ENCODE measurements at regions not wholly inside any gene's neighbourhood (a gene's known extent, or its start where the extent isn't known, plus 50 kb on each side); places are given as distances from the start of the nearest gene placed in this dataset.

GRCh38 chr6:99031957-99032356 lies 84.2 kb upstream of the FBXL4 start:
- no peaks in the 10 kb centered on the region for H3K9me1 ChIP-seq (ENCODE audit: control insufficient read depth, insufficient read depth, low read length)
- ATAC-seq (no peak), FAIRE-seq (no peak), DNase-seq (ENCODE audit: extremely low read depth in 1 of 4, low spot score in 3 of 4) (no peak)
- BruUV-seq (replicated peaks) = no TSS peak
- H3K27ac ChIP-seq (ENCODE audit: extremely low read depth, low read depth, low read length) = no peak overlapping the region
- CTCF ChIA-PET (ENCODE audit: low intra/inter-chr PET ratio) = no interaction called here
- intact Hi-C loops (cut with micrococcal nuclease) (no loop called here), in situ Hi-C loops (cut with MboI) (no loop called here)
- no peaks in the 10 kb centered on the region for H4K20me1 ChIP-seq (replicated peaks; ENCODE audit: control insufficient read depth, insufficient read depth, low read length)
- TF ChIP-seq NRF1 (conservative IDR thresholded peaks at IDR 0.05 in 1 of 2, IDR thresholded peaks at IDR 0.05 in 1 of 2) (no peak), MAZ (CRISPR knock-in tag; conservative IDR thresholded peaks at IDR 0.05 in 1 of 2, IDR thresholded peaks at IDR 0.05 in 1 of 2) (no peak), SPI1 (IDR thresholded peaks at IDR 0.05; ENCODE audit: borderline replicate concordance, low read depth, low read length) (no peak), MAFF (IDR thresholded peaks at IDR 0.05; ENCODE audit: low read length) (no peak), SREBF1 (IDR thresholded peaks at IDR 0.05; ENCODE audit: borderline replicate concordance, low read depth, low read length) (no peak), ASH1L (IDR thresholded peaks at IDR 0.05; ENCODE audit: borderline replicate concordance, low read depth, partially characterized antibody) (no peak)
- no peak overlapping the region for H2AFZ ChIP-seq (ENCODE audit: low read depth, low read length)
- H3K79me2 ChIP-seq (ENCODE audit: control insufficient read depth, insufficient read depth, low read length) = no peaks in the 10 kb centered on the region
- POLR2A ChIA-PET = no interaction called here
- no peaks in the 10 kb centered on the region for H3K9me3 ChIP-seq (replicated peaks; ENCODE audit: control insufficient read depth, insufficient read depth, low read depth, low read length)
- no peaks in the 10 kb centered on the region for H3K36me3 ChIP-seq (ENCODE audit: control insufficient read depth, insufficient read depth, low read length)
- no peak overlapping the region for H3K9ac ChIP-seq (ENCODE audit: insufficient read depth in 1 of 2, low read depth in 2 of 2, low read length in 2 of 2)
- H3K4me3 ChIP-seq = no peak overlapping the region
- no peaks in the 10 kb centered on the region for H3K4me1 ChIP-seq (replicated peaks in 1 of 2; ENCODE audit: control insufficient read depth in 2 of 2, insufficient read depth in 2 of 2, low read length in 2 of 2)
- H3K4me2 ChIP-seq (ENCODE audit: insufficient read depth, low read length) = no peak overlapping the region
- WGBS (ENCODE audit: insufficient coverage, low coverage, missing lambda C conversion rate) = 4% methylated on average over 4 of the region's 4 CpGs
- no peaks in the 10 kb centered on the region; a peak in 2 of 5 replicates for H3K27me3 ChIP-seq (ENCODE audit: control insufficient read depth in 2 of 2, insufficient read depth in 2 of 2, low read length in 2 of 2)

- Histone ChIP-seq H3K9ac (ENCODE audit: insufficient read depth in 1 of 2, low read depth in 2 of 2, low read length in 2 of 2) (no peak overlapping the region), H3K9me3 (replicated peaks; ENCODE audit: control insufficient read depth, insufficient read depth, low read depth, low read length) (no peaks in the 10 kb centered on the region), H3K36me3 (ENCODE audit: control insufficient read depth, insufficient read depth, low read length) (no peaks in the 10 kb centered on the region), H3K9me1 (ENCODE audit: control insufficient read depth, insufficient read depth, low read length) (no peaks in the 10 kb centered on the region), H3K27me3 (ENCODE audit: control insufficient read depth in 2 of 2, insufficient read depth in 2 of 2, low read length in 2 of 2) (no peaks in the 10 kb centered on the region; a peak in 2 of 5 replicates), H3K4me3 (no peak overlapping the region), H3K4me2 (ENCODE audit: insufficient read depth, low read length) (no peak overlapping the region), H3K27ac (ENCODE audit: extremely low read depth, low read depth, low read length) (no peak overlapping the region), H3K79me2 (ENCODE audit: control insufficient read depth, insufficient read depth, low read length) (no peaks in the 10 kb centered on the region), H3K4me1 (replicated peaks in 1 of 2; ENCODE audit: control insufficient read depth in 2 of 2, insufficient read depth in 2 of 2, low read length in 2 of 2) (no peaks in the 10 kb centered on the region), H2AFZ (ENCODE audit: low read depth, low read length) (no peak overlapping the region), H4K20me1 (replicated peaks; ENCODE audit: control insufficient read depth, insufficient read depth, low read length) (no peaks in the 10 kb centered on the region)
- ATAC-seq (no peak), DNase-seq (ENCODE audit: extremely low read depth in 1 of 4, low spot score in 3 of 4) (no peak), FAIRE-seq (no peak)
- in situ Hi-C loops (cut with MboI) (no loop called here), intact Hi-C loops (cut with micrococcal nuclease) (no loop called here)
- CTCF ChIA-PET (ENCODE audit: low intra/inter-chr PET ratio) = no interaction called here
- WGBS (ENCODE audit: insufficient coverage, low coverage, missing lambda C conversion rate) = 6% methylated on average over 1 of the region's 1 CpG
- POLR2A ChIA-PET = no interaction called here
- no TSS peak for BruUV-seq (replicated peaks)
- TF ChIP-seq RFX1 (IDR thresholded peaks at IDR 0.05) (no peak), TAF9B (IDR thresholded peaks at IDR 0.05; ENCODE audit: partially characterized antibody) (no peak), SNRNP70 (optimal IDR thresholded peaks at IDR 0.05; ENCODE audit: low read depth, low read length) (no peak), NR0B1 (IDR thresholded peaks at IDR 0.05; ENCODE audit: partially characterized antibody) (no peak), GTF3C2 (IDR thresholded peaks at IDR 0.05; ENCODE audit: borderline replicate concordance, extremely low read depth, insufficient read length) (no peak), CREB3 (tag; conservative IDR thresholded peaks at IDR 0.05; ENCODE audit: low read depth) (no peak)
These were observed 83.2 kb upstream of the FBXL4 start for GRCh38 chr6:99030915-99031314.

Measured in K562 (cell line).